ENCODE measurements at regions not wholly inside any gene's neighbourhood (a gene's known extent, or its start where the extent isn't known, plus 50 kb on each side); places are given as distances from the start of the nearest gene placed in this dataset.

DNA sequence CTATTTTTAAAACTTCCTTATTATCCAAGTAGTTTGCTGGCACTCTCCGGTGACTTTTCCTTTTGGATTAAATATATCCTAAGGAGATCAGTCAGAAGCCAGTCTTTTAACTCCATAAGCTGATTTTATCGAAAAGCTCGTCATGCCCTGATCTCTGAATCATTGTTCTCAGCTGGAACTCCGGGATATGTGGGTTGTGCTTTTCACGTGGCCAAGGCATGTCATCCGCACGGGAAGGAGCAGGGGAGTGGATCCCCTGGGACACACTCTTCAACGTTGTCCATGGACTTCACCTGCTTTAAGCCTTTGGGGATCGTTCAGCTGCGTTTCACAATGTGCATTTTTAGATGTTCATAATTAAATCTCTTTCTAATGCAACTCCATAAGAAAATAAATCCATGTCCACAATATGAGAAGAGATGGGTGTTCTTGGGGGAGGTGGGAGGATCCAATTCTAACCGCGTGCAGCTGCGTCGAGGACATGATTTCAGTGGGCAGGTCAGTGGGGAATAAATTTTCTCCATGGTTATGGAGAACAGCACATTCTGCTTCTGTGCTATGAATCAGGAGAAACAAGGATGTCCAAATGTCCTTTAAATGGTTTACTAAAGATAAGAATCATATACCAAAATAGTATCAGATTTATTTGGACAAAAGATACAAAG, 229.5 kb upstream of the ADARB2 start:
- Mint-ChIP-seq H3K9me3 (no peaks in the 10 kb centered on the region), H3K27me3 (ENCODE audit: low read depth) (peaks cover 4% of the 10 kb centered on the region), H3K27ac (no peak overlapping the region), H3K36me3 (ENCODE audit: low read depth) (no peaks in the 10 kb centered on the region), H3K4me1 (peaks cover 4% of the 10 kb centered on the region), H3K4me3 (no peak overlapping the region)
- TF ChIP-seq CTCF (IDR thresholded peaks at IDR 0.05; ENCODE audit: unreplicated experiment in 3 of 3): no peak

DNA sequence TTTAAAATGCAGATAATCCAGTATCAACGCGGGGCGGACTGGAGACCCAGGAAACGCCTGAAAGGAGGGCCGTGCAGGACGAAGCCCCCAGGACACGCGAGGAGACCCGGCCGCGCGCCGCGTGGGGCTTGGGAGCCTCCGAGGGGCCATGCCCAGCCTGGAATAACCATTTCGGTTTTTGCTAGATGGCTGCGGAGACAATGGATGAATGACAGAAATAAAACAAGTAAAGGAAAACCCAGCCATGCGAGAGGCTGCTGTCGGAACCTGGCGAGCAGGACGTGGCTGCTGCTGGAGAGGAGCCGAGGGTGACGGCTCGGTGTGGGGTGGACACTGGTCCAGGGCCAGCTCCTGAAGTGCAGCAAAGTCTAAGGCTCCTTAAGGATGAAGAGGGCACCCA, 227.2 kb upstream of the ADARB2 start:
- H3K4me1 Mint-ChIP-seq: peaks cover 4% of the 10 kb centered on the region
- H3K27ac Mint-ChIP-seq: no peak overlapping the region
- H3K4me3 Mint-ChIP-seq: no peak overlapping the region
- no peaks in the 10 kb centered on the region for H3K9me3 Mint-ChIP-seq
- H3K27me3 Mint-ChIP-seq (ENCODE audit: low read depth): no peaks in the 10 kb centered on the region
- TF ChIP-seq CTCF (IDR thresholded peaks at IDR 0.05; ENCODE audit: unreplicated experiment in 3 of 3): no peak
- H3K36me3 Mint-ChIP-seq (ENCODE audit: low read depth): no peaks in the 10 kb centered on the region

- Mint-ChIP-seq H3K27me3 (ENCODE audit: low read depth) (no peaks in the 10 kb centered on the region), H3K36me3 (ENCODE audit: low read depth) (no peaks in the 10 kb centered on the region), H3K27ac (no peak overlapping the region), H3K9me3 (no peaks in the 10 kb centered on the region), H3K4me3 (no peak overlapping the region), H3K4me1 (peaks cover 4% of the 10 kb centered on the region)
- no peak for TF ChIP-seq CTCF (IDR thresholded peaks at IDR 0.05; ENCODE audit: unreplicated experiment in 3 of 3)
Observed at GRCh38 chr10:1963341-1963740, 226.0 kb upstream of the ADARB2 start.

- Mint-ChIP-seq H3K36me3 (ENCODE audit: low read depth) (no peaks in the 10 kb centered on the region), H3K4me3 (no peak overlapping the region), H3K9me3 (no peaks in the 10 kb centered on the region), H3K27me3 (ENCODE audit: low read depth) (no peaks in the 10 kb centered on the region), H3K4me1 (peaks cover 4% of the 10 kb centered on the region), H3K27ac (no peak overlapping the region)
- TF ChIP-seq CTCF (IDR thresholded peaks at IDR 0.05; ENCODE audit: unreplicated experiment in 3 of 3): no peak
Observed at GRCh38 chr10:1961989-1962388, 224.7 kb upstream of the ADARB2 start.

- no peaks in the 10 kb centered on the region for H3K36me3 Mint-ChIP-seq (ENCODE audit: low read depth)
- no peak overlapping the region for H3K27ac Mint-ChIP-seq
- H3K9me3 Mint-ChIP-seq: no peaks in the 10 kb centered on the region
- H3K4me3 Mint-ChIP-seq: no peak overlapping the region
- H3K4me1 Mint-ChIP-seq: no peaks in the 10 kb centered on the region
- TF ChIP-seq CTCF (IDR thresholded peaks at IDR 0.05; ENCODE audit: unreplicated experiment in 3 of 3): no peak
- H3K27me3 Mint-ChIP-seq (ENCODE audit: low read depth): no peaks in the 10 kb centered on the region
Observed at GRCh38 chr10:1960982-1961381, 223.7 kb upstream of the ADARB2 start.

DNA sequence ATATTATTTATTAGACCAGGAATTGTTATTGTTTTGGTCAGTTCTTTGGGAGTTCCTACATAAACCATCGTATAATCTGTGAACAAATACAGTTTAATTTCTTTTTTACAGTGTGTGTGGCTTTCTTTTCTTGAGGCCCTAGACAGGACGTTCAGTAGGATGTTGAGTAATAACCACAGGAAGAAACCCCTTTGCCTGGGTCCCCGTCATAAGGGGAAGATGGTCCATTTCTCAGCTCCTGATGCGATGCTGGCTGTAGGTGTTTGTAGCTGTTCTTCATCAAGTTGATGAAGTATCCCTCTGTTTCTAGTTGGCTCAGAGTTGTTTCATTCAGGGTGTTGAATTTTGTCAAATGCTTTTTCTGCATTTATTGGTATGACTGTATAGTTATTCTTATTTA, 219.7 kb upstream of the ADARB2 start:
- no peak for TF ChIP-seq CTCF (IDR thresholded peaks at IDR 0.05; ENCODE audit: unreplicated experiment in 3 of 3)
- no peaks in the 10 kb centered on the region for H3K4me1 Mint-ChIP-seq
- H3K36me3 Mint-ChIP-seq (ENCODE audit: low read depth): no peaks in the 10 kb centered on the region
- no peaks in the 10 kb centered on the region for H3K9me3 Mint-ChIP-seq
- H3K27ac Mint-ChIP-seq: no peak overlapping the region
- H3K27me3 Mint-ChIP-seq (ENCODE audit: low read depth): no peaks in the 10 kb centered on the region
- H3K4me3 Mint-ChIP-seq: no peak overlapping the region

All from nephron (organoid).